Stimulated activated naive B cell treated with anti-CD40 and anti-IgM and Interleukin-4, amounts not matched to agents 10 μg/mL and 1 μg/mL and 100 μg/mL, for 72 hours (primary cell): ENCODE measurements at regions not wholly inside any gene's neighbourhood (a gene's known extent, or its start where the extent isn't known, plus 50 kb on each side); places are given as distances from the start of the nearest gene placed in this dataset.

Source experiments
- ATAC-seq, 2 donors: fragments of 150-1000 bp; cut with Tn5 transposase; replicated peaks; 2 replicates each; pipeline ENCODE4 v1.10.0; 2021; ENCODE audit warnings: moderate library complexity in 1 of 2
- DNase-seq: peaks from one replicate; pipeline ENCODE4 v3.0.0; 2021
- H3K27ac Mint-ChIP-seq: one replicate; pipeline ENCODE4 v1.8.0; 2022; ENCODE audit warnings: mild to moderate bottlenecking, mixed read lengths
- H3K27me3 Mint-ChIP-seq, 2 donors: one replicate each; pipeline ENCODE4 v1.8.0; 2022; ENCODE audit warnings: mixed read lengths in 2 of 2
- H3K36me3 Mint-ChIP-seq, 2 donors: one replicate each; pipeline ENCODE4 v1.8.0; 2022; ENCODE audit warnings: mixed read lengths in 2 of 2, mild to moderate bottlenecking in 1 of 2
- H3K4me1 Mint-ChIP-seq, 2 donors: one replicate each; pipeline ENCODE4 v1.8.0; 2022; ENCODE audit warnings: mixed read lengths in 2 of 2, mild to moderate bottlenecking in 1 of 2
- H3K4me3 Mint-ChIP-seq, 2 donors: one replicate each; pipeline ENCODE4 v1.8.0; 2022; ENCODE audit warnings: mild to moderate bottlenecking in 2 of 2, mixed read lengths in 2 of 2, moderate library complexity in 1 of 2
- H3K9me3 Mint-ChIP-seq, 2 donors: one replicate each; pipeline ENCODE4 v1.8.0; 2022; ENCODE audit warnings: mixed read lengths in 2 of 2, mild to moderate bottlenecking in 1 of 2

- no peak overlapping the region for H3K27ac Mint-ChIP-seq
- H3K36me3 Mint-ChIP-seq, result no peaks in the 10 kb centered on the region
- H3K4me1 Mint-ChIP-seq, result no peaks in the 10 kb centered on the region
- ATAC-seq (no peak), DNase-seq (no peak)
- H3K27me3 Mint-ChIP-seq, result no peaks in the 10 kb centered on the region
- no peaks in the 10 kb centered on the region for H3K9me3 Mint-ChIP-seq
- no peak overlapping the region for H3K4me3 Mint-ChIP-seq
Observed at GRCh38 chr6:102327697-102328225, 934.3 kb downstream of the GRIK2 start.

GRCh38 chr6:102313699-102314098, 920.2 kb downstream of the GRIK2 start:
- no peak overlapping the region for H3K4me3 Mint-ChIP-seq
- ATAC-seq (no peak), DNase-seq (no peak)
- no peaks in the 10 kb centered on the region for H3K36me3 Mint-ChIP-seq
- H3K9me3 Mint-ChIP-seq, result peaks cover 6% of the 10 kb centered on the region in 2 donors
- H3K4me1 Mint-ChIP-seq, result no peaks in the 10 kb centered on the region
- H3K27ac Mint-ChIP-seq, result no peak overlapping the region
- no peaks in the 10 kb centered on the region for H3K27me3 Mint-ChIP-seq

GRCh38 chr6:102309700-102310099, 916.2 kb downstream of the GRIK2 start:
- Mint-ChIP-seq H3K27ac (no peak overlapping the region), H3K4me3 (no peak overlapping the region), H3K27me3 (no peaks in the 10 kb centered on the region), H3K36me3 (no peaks in the 10 kb centered on the region), H3K4me1 (no peaks in the 10 kb centered on the region), H3K9me3 (peaks cover 8 to 14% of the 10 kb centered on the region in 2 donors)
- no peak for ATAC-seq
- DNase-seq, result no peak

- Mint-ChIP-seq H3K36me3 (no peaks in the 10 kb centered on the region), H3K27ac (no peak overlapping the region), H3K4me1 (no peaks in the 10 kb centered on the region), H3K4me3 (no peak overlapping the region), H3K9me3 (peaks cover 4 to 7% of the 10 kb centered on the region in 2 donors), H3K27me3 (no peaks in the 10 kb centered on the region)
- ATAC-seq (no peak), DNase-seq (no peak)
Observed at GRCh38 chr6:102300350-102300749, 906.8 kb downstream of the GRIK2 start.

- no peaks in the 10 kb centered on the region for H3K27me3 Mint-ChIP-seq
- peaks cover 11 to 15% of the 10 kb centered on the region in 2 donors for H3K9me3 Mint-ChIP-seq
- no peak overlapping the region for H3K27ac Mint-ChIP-seq
Observed at GRCh38 chr6:102298051-102298450, 904.5 kb downstream of the GRIK2 start.

More at GRCh38 chr6:102298051-102298450, 904.5 kb downstream of the GRIK2 start:
- ATAC-seq, result no peak
- H3K36me3 Mint-ChIP-seq, result no peaks in the 10 kb centered on the region
- no peak for DNase-seq
- no peak overlapping the region for H3K4me3 Mint-ChIP-seq
- H3K4me1 Mint-ChIP-seq, result no peaks in the 10 kb centered on the region
